SK-N-SH (cell line): ENCODE measurements at regions not wholly inside any gene's neighbourhood (a gene's known extent, or its start where the extent isn't known, plus 50 kb on each side); places are given as distances from the start of the nearest gene placed in this dataset.

Experiments
- CTCF ChIA-PET: fragments of 300-600, 350-600 bp; formaldehyde crosslinking; extraction: SDS; loops from one replicate; lab custom pipeline; 2021; lab: Yijun Ruan, JAX
- POLR2A ChIA-PET: fragments of 350-600 bp; sonication (Branson Sonifier 250); formaldehyde crosslinking; extraction: SDS; loops from one replicate; lab custom pipeline; 2020; ENCODE audit warnings: antibody characterized with exemption, inconsistent platforms; lab: Yijun Ruan, JAX
- DNase-seq: peaks from one replicate; pipeline ENCODE4 v3.0.0; 2012
- H2AFZ ChIP-seq: fragments of 200-600 bp; sonication (generic); 2 replicates; pipeline ENCODE4 v1.8.1; 2016; ENCODE audit warnings: antibody characterized with exemption, mild to moderate bottlenecking, low read depth
- H3F3A ChIP-seq: fragments of 200-600 bp; sonication (generic); replicated peaks from 2 replicates; pipeline ENCODE3; 2016; ENCODE audit warnings: antibody characterized with exemption, mild to moderate bottlenecking; ENCODE audit not compliant: insufficient read depth
- H3K27ac ChIP-seq, 2 experiments: fragments of 200-500 bp in 1 of 2; fragments of 200-600 bp in 1 of 2; sonication (Bioruptor generic) in 1 of 2; sonication (generic), shearing (Covaris generic) in 1 of 2; 2 replicates each; pipeline versions ENCODE4 v1.5.1 to v1.6.1; 2014 to 2016; ENCODE audit warnings: low read depth in 2 of 2, inconsistent platforms in 1 of 2, low read length in 1 of 2, mild to moderate bottlenecking in 1 of 2, mixed read lengths in 1 of 2
- H3K27me3 ChIP-seq: fragments of 200-600 bp; sonication (generic), shearing (Covaris generic); 2 replicates; pipeline ENCODE4 v1.6.1; 2016; ENCODE audit warnings: mixed run types; ENCODE audit not compliant: insufficient read depth
- H3K36me3 ChIP-seq, 2 experiments: fragments of 200-500 bp in 1 of 2; fragments of 200-600 bp in 1 of 2; sonication (Bioruptor generic) in 1 of 2; sonication (generic) in 1 of 2; replicated peaks in 1 of 2; 2 replicates each; pipeline versions ENCODE3 to v1.5.1; 2014 to 2016; ENCODE audit warnings: low read length in 1 of 2, mild to moderate bottlenecking in 1 of 2; ENCODE audit not compliant: insufficient read depth in 2 of 2, control insufficient read depth in 1 of 2
- H3K4me1 ChIP-seq, 2 experiments: fragments of 200-500 bp in 1 of 2; fragments of 200-600 bp in 1 of 2; sonication (Bioruptor generic) in 1 of 2; sonication (generic), shearing (Covaris generic) in 1 of 2; 2 replicates each; pipeline versions ENCODE4 v1.5.1 to v1.6.1; 2014 to 2016; ENCODE audit warnings: low read depth in 1 of 2, low read length in 1 of 2, mixed run types in 1 of 2; ENCODE audit not compliant: insufficient read depth in 2 of 2, control insufficient read depth in 1 of 2
- H3K4me2 ChIP-seq: fragments of 200-600 bp; sonication (generic), shearing (Covaris generic); 2 replicates; pipeline ENCODE4 v1.6.1; 2017; ENCODE audit warnings: mixed run types
- H3K4me3 ChIP-seq, 2 experiments: fragments of 200-500 bp in 1 of 2; fragments of 200-600 bp in 1 of 2; sonication (Bioruptor generic) in 1 of 2; sonication (generic), shearing (Covaris generic) in 1 of 2; 2 replicates each; pipeline versions ENCODE4 v1.5.1 to v1.8.1; 2014 to 2016; ENCODE audit warnings: low read depth in 2 of 2, inconsistent platforms in 1 of 2, low read length in 1 of 2, mild to moderate bottlenecking in 1 of 2, mixed read lengths in 1 of 2, moderate library complexity in 1 of 2
- H3K79me2 ChIP-seq: fragments of 200-600 bp; sonication (generic); 2 replicates; pipeline ENCODE4 v1.8.1; 2017; ENCODE audit warnings: mild to moderate bottlenecking; ENCODE audit not compliant: insufficient read depth
- H3K9ac ChIP-seq: fragments of 200-600 bp; sonication (generic); 2 replicates; pipeline ENCODE4 v1.6.1; 2017; ENCODE audit warnings: mixed run types
- H3K9me2 ChIP-seq: fragments of 200-600 bp; sonication (generic); 2 replicates; pipeline ENCODE4 v1.6.1; 2017; ENCODE audit warnings: mixed run types
- H3K9me3 ChIP-seq: fragments of 200-600 bp; sonication (generic); 2 replicates; pipeline ENCODE4 v1.6.1; 2017; ENCODE audit warnings: mixed run types, mild to moderate bottlenecking, moderate library complexity
- H4K20me1 ChIP-seq: fragments of 200-600 bp; sonication (generic); 2 replicates; pipeline ENCODE4 v1.6.1; 2017; ENCODE audit warnings: mild to moderate bottlenecking, mixed run types; ENCODE audit not compliant: insufficient read depth
- ELF1 ChIP-seq: IDR thresholded peaks from 2 replicates; pipeline ENCODE4 v1.4.0; 2012
- EZH2phosphoT487 ChIP-seq: fragments of 200-600 bp; sonication (generic); IDR thresholded peaks from 2 replicates; pipeline ENCODE4 v1.6.1; 2017; ENCODE audit warnings: low read depth, mixed run types, mild to moderate bottlenecking, antibody characterized with exemption, moderate library complexity, borderline replicate concordance
- FOSL2 ChIP-seq: IDR thresholded peaks from 2 replicates; pipeline ENCODE4 v1.4.0; 2012; ENCODE audit warnings: low read depth, mild to moderate bottlenecking, moderate library complexity, borderline replicate concordance
- FOXJ3 ChIP-seq: sonication (generic); formaldehyde crosslinking; IDR thresholded peaks from 2 replicates; pipeline ENCODE4 v1.5.1; 2020; ENCODE audit warnings: mild to moderate bottlenecking, missing genetic modification reagents
- FOXM1 ChIP-seq: IDR thresholded peaks from 2 replicates; pipeline ENCODE4 v1.4.0; 2012; ENCODE audit warnings: low read depth, mild to moderate bottlenecking
- GATA2 ChIP-seq: sonication (generic); formaldehyde crosslinking; IDR thresholded peaks from 2 replicates; pipeline ENCODE4 v1.5.0; 2020; ENCODE audit warnings: mild to moderate bottlenecking, missing genetic modification reagents
- IRF3 ChIP-seq: fragments of 150-350 bp; IDR thresholded peaks from 2 replicates; pipeline ENCODE4 v1.6.1; 2016; ENCODE audit warnings: mild to moderate bottlenecking, low read depth, low read length
- MAX ChIP-seq: IDR thresholded peaks from 2 replicates; pipeline ENCODE4 v1.4.0; 2012; ENCODE audit warnings: low read depth
- NFIC ChIP-seq: IDR thresholded peaks from 2 replicates; pipeline ENCODE4 v1.4.0; 2012; ENCODE audit warnings: borderline replicate concordance
- NRF1 ChIP-seq: IDR thresholded peaks from 2 replicates; pipeline ENCODE4 v1.6.1; 2012; ENCODE audit warnings: low read depth, mild to moderate bottlenecking, low read length
- POLR2AphosphoS5 ChIP-seq: IDR thresholded peaks from 2 replicates; pipeline ENCODE4 v1.6.1; 2012; ENCODE audit warnings: low read depth, low read length
- RCOR1 ChIP-seq: fragments of 150-350 bp; IDR thresholded peaks from 2 replicates; pipeline ENCODE4 v1.6.1; 2017; ENCODE audit warnings: antibody characterized with exemption, low read length
- REST ChIP-seq: IDR thresholded peaks from 2 replicates; pipeline ENCODE4 v1.6.1; 2012; ENCODE audit warnings: mild to moderate bottlenecking, low read depth, low read length, moderate library complexity
- RFX5 ChIP-seq: IDR thresholded peaks from 2 replicates; pipeline ENCODE4 v1.6.1; 2012; ENCODE audit warnings: mild to moderate bottlenecking, improper control_type of control experiment, low read length
- RXRA ChIP-seq: IDR thresholded peaks from 2 replicates; pipeline ENCODE4 v1.4.0; 2012; ENCODE audit warnings: low read depth, mild to moderate bottlenecking, borderline replicate concordance
- SIN3A ChIP-seq: IDR thresholded peaks from 2 replicates; pipeline ENCODE4 v1.6.1; 2012; ENCODE audit warnings: low read depth, mild to moderate bottlenecking, low read length, moderate library complexity, borderline replicate concordance
- SMC3 ChIP-seq: IDR thresholded peaks from 2 replicates; pipeline ENCODE4 v1.6.1; 2012; ENCODE audit warnings: low read depth, low read length, improper control_type of control experiment
- TCF12 ChIP-seq: IDR thresholded peaks from 2 replicates; pipeline ENCODE4 v1.4.0; 2012
- TEAD4 ChIP-seq: IDR thresholded peaks from 2 replicates; pipeline ENCODE4 v1.4.0; 2012; ENCODE audit warnings: mild to moderate bottlenecking, borderline replicate concordance; ENCODE audit not compliant: insufficient read depth
- ZBTB33 ChIP-seq: IDR thresholded peaks from 2 replicates; pipeline ENCODE4 v1.4.0; 2012; ENCODE audit warnings: low read depth, borderline replicate concordance
- WGBS: methylation state at CpG from one replicate; pipeline ENCODE4 v1.1.6; 2017; ENCODE audit warnings: low lambda C conversion rate; 5-methylcytosine and 5-hydroxymethylcytosine counted together

GRCh38 chr2:220040346-220040745 is 412.9 kb downstream of the SLC4A3 start:
- ChIA-PET CTCF (no interaction called here), POLR2A (no interaction called here)
- H3K4me1 ChIP-seq, result peaks cover 0 to 6% of the 10 kb centered on the region in 2 experiments; a peak in 2 of 4 replicates
- WGBS, result 60% methylated on average over 5 of the region's 5 CpGs
- H4K20me1 ChIP-seq, result no peaks in the 10 kb centered on the region
- H3F3A ChIP-seq, result peaks cover 3% of the 10 kb centered on the region
- H3K4me2 ChIP-seq, result no peak overlapping the region
- no peaks in the 10 kb centered on the region for H3K79me2 ChIP-seq
- no peak overlapping the region for H3K9ac ChIP-seq
- H2AFZ ChIP-seq, result no peak overlapping the region
- H3K9me3 ChIP-seq, result no peaks in the 10 kb centered on the region
- no peaks in the 10 kb centered on the region for H3K27me3 ChIP-seq
- H3K4me3 ChIP-seq, result no peak overlapping the region
- no peaks in the 10 kb centered on the region for H3K36me3 ChIP-seq
- TF ChIP-seq FOXM1 (no peak), RXRA (no peak), GATA2 (CRISPR knock-in tag) (no peak)
- DNase-seq, result no peak
- H3K27ac ChIP-seq, result no peak overlapping the region
- no peaks in the 10 kb centered on the region for H3K9me2 ChIP-seq

- no peaks in the 10 kb centered on the region for H3K36me3 ChIP-seq
- H3K4me2 ChIP-seq, result no peak overlapping the region
- H3K27me3 ChIP-seq, result no peaks in the 10 kb centered on the region
- no peaks in the 10 kb centered on the region for H3K9me3 ChIP-seq
- DNase-seq, result no peak
- WGBS, result 43% methylated on average over 9 of the region's 9 CpGs
- H3K79me2 ChIP-seq, result no peaks in the 10 kb centered on the region
- peaks cover 0 to 6% of the 10 kb centered on the region in 2 experiments; a peak in 2 of 4 replicates for H3K4me1 ChIP-seq
- no peak for TF ChIP-seq RFX5
- TF ChIP-seq ZBTB33, result no peak
- no peak for TF ChIP-seq FOSL2
- no peak for TF ChIP-seq ELF1
- no peak for TF ChIP-seq RCOR1
- TF ChIP-seq FOXJ3 (CRISPR knock-in tag), result no peak
- no peak for TF ChIP-seq EZH2phosphoT487
- TF ChIP-seq NRF1, result no peak
- TF ChIP-seq FOXM1, result no peak
- TF ChIP-seq TCF12, result no peak
- TF ChIP-seq GATA2 (CRISPR knock-in tag), result no peak
- no peak for TF ChIP-seq SIN3A
- TF ChIP-seq IRF3, result no peak
- TF ChIP-seq POLR2AphosphoS5, result no peak
- TF ChIP-seq SMC3, result no peak
- no peak for TF ChIP-seq MAX
- TF ChIP-seq NFIC, result no peak
- no peak for TF ChIP-seq REST
- TF ChIP-seq TEAD4, result no peak
- TF ChIP-seq, all 33 proteins: peak for 0
- CTCF ChIA-PET, result interaction anchor here (0.9 kb wide), 1 partner anchor 10 kb away, joined by 3 read pairs; no protein-coding TSS in a partner anchor
- H3K4me3 ChIP-seq, result no peak overlapping the region
- H3K27ac ChIP-seq, result no peak overlapping the region
- H3K9ac ChIP-seq, result no peak overlapping the region
- no peaks in the 10 kb centered on the region for H3K9me2 ChIP-seq
- H2AFZ ChIP-seq, result 0 out of 2 replicates have a peak overlapping the region, but pooled peaks have one; percentile 14
- POLR2A ChIA-PET, result no interaction called here
- peaks cover 3% of the 10 kb centered on the region for H3F3A ChIP-seq
- no peaks in the 10 kb centered on the region for H4K20me1 ChIP-seq
Observed at GRCh38 chr2:220041447-220041846, 414.0 kb downstream of the SLC4A3 start.
